B cell (primary cell): ENCODE measurements at regions not wholly inside any gene's neighbourhood (a gene's known extent, or its start where the extent isn't known, plus 50 kb on each side); places are given as distances from the start of the nearest gene placed in this dataset.

Experiments
- EZH2 ChIP-seq: IDR thresholded peaks from 2 replicates; pipeline ENCODE4 v1.6.1; 2012; ENCODE audit warnings: borderline replicate concordance, low read depth, mild to moderate bottlenecking, moderate library complexity, low read length; ENCODE audit not compliant: insufficient read depth, poor library complexity, severe bottlenecking
- TF ChIP-seq, protein P1 (sequence below): fragments of 200-600 bp; IDR thresholded peaks from one replicate; pipeline ENCODE4 v1.8.0; 2022; ENCODE audit warnings: antibody characterized with exemption, mild to moderate bottlenecking

DNA sequence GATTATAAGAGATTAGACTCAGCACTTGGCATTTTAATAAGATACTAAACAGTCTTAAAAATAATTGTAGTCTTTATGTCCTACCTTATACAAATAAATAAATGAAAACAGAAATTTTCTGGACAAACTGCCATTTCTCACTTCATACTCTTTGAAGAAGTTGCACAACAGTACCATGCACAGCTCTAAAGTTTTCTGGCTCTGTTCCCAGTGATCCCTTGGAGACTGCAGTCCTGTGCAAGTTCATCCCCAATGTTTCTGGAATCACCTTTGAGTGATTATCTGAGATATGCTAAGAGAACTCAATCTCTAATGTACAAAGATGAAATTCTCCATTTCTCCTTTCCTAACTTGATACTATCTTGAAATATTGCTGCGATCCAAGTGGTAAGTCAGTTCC, 330.4 kb upstream of the EDIL3 start:
- TF ChIP-seq, protein P1, sequence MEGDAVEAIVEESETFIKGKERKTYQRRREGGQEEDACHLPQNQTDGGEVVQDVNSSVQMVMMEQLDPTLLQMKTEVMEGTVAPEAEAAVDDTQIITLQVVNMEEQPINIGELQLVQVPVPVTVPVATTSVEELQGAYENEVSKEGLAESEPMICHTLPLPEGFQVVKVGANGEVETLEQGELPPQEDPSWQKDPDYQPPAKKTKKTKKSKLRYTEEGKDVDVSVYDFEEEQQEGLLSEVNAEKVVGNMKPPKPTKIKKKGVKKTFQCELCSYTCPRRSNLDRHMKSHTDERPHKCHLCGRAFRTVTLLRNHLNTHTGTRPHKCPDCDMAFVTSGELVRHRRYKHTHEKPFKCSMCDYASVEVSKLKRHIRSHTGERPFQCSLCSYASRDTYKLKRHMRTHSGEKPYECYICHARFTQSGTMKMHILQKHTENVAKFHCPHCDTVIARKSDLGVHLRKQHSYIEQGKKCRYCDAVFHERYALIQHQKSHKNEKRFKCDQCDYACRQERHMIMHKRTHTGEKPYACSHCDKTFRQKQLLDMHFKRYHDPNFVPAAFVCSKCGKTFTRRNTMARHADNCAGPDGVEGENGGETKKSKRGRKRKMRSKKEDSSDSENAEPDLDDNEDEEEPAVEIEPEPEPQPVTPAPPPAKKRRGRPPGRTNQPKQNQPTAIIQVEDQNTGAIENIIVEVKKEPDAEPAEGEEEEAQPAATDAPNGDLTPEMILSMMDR, result no peak
- no peak for TF ChIP-seq EZH2
